Neural cell (in vitro differentiated cells): ENCODE measurements at regions not wholly inside any gene's neighbourhood (a gene's known extent, or its start where the extent isn't known, plus 50 kb on each side); places are given as distances from the start of the nearest gene placed in this dataset.

ENCODE experiments used
- H2AFZ ChIP-seq: fragments of 200-600, 300-800 bp; sonication (generic), shearing (Covaris generic); 2 replicates; pipeline ENCODE4 v1.6.0; 2014; ENCODE audit warnings: low read depth, mild to moderate bottlenecking, antibody characterized with exemption, low read length, moderate library complexity
- H3F3A ChIP-seq: fragments of 200-600 bp; shearing (Covaris generic); 2 replicates; pipeline ENCODE4 v1.6.1; 2016; ENCODE audit warnings: mild to moderate bottlenecking, moderate library complexity, mixed read lengths, antibody characterized with exemption, low read length; ENCODE audit not compliant: insufficient read depth, poor library complexity, severe bottlenecking
- H3K27ac ChIP-seq: fragments of 200-600, 300-800 bp; sonication (generic), shearing (Covaris generic); 2 replicates; pipeline ENCODE4 v1.5.1; 2014; ENCODE audit warnings: mild to moderate bottlenecking, low read length, moderate library complexity
- H3K27me3 ChIP-seq: fragments of 300-800, 200-600 bp; sonication (generic), shearing (Covaris generic); 2 replicates; pipeline ENCODE4 v1.6.0; 2014; ENCODE audit warnings: mild to moderate bottlenecking, low read depth, low read length, moderate library complexity; ENCODE audit not compliant: insufficient read depth
- H3K36me3 ChIP-seq: fragments of 300-800, 200-600 bp; sonication (generic), shearing (Covaris generic); 2 replicates; pipeline ENCODE4 v1.5.1; 2014; ENCODE audit warnings: mild to moderate bottlenecking, antibody characterized with exemption, low read length, moderate library complexity; ENCODE audit not compliant: insufficient read depth
- H3K4me2 ChIP-seq: fragments of 300-800, 200-600 bp; sonication (generic), shearing (Covaris generic); 2 replicates; pipeline ENCODE4 v1.6.0; 2014; ENCODE audit warnings: mild to moderate bottlenecking, low read length
- H3K4me3 ChIP-seq: fragments of 300-800, 200-600 bp; sonication (generic), shearing (Covaris generic); 2 replicates; pipeline ENCODE4 v1.5.1; 2014; ENCODE audit warnings: mild to moderate bottlenecking, low read length, moderate library complexity
- H3K79me2 ChIP-seq: fragments of 200-600 bp; shearing (Covaris generic); replicated peaks from 2 replicates; pipeline ENCODE4 v1.6.0; 2014; ENCODE audit warnings: mild to moderate bottlenecking, low read length, moderate library complexity; ENCODE audit not compliant: insufficient read depth
- H3K9ac ChIP-seq: fragments of 300-800, 200-600 bp; sonication (generic), shearing (Covaris generic); 2 replicates; pipeline ENCODE4 v1.6.1; 2016; ENCODE audit warnings: mild to moderate bottlenecking, low read length, mixed read lengths
- H3K9me2 ChIP-seq: fragments of 200-600 bp; shearing (Covaris generic); 2 replicates; pipeline ENCODE4 v1.6.1; 2016; ENCODE audit warnings: mild to moderate bottlenecking, low read length, mixed read lengths; ENCODE audit not compliant: insufficient read depth
- H3K9me3 ChIP-seq: fragments of 200-600, 300-800 bp; sonication (generic), shearing (Covaris generic); 2 replicates; pipeline ENCODE4 v1.6.1; 2016; ENCODE audit warnings: mild to moderate bottlenecking, mixed run types, low read length, moderate library complexity, mixed read lengths
- H4K20me1 ChIP-seq: fragments of 200-600 bp; shearing (Covaris generic); 2 replicates; pipeline ENCODE4 v1.6.1; 2016; ENCODE audit warnings: mild to moderate bottlenecking, mixed run types; ENCODE audit not compliant: insufficient read depth
- EP300 ChIP-seq: fragments of 450-650 bp; conservative IDR thresholded peaks from 2 replicates; pipeline ENCODE4 v1.6.1; 2014; ENCODE audit warnings: antibody characterized with exemption, mild to moderate bottlenecking, moderate library complexity; ENCODE audit not compliant: poor library complexity, severe bottlenecking
- EZH2 ChIP-seq: fragments of 200-600, 300-800 bp; shearing (Covaris generic), sonication (generic); IDR thresholded peaks from 2 replicates; pipeline ENCODE4 v1.6.1; 2014; ENCODE audit warnings: antibody characterized with exemption, low read length, borderline replicate concordance, mild to moderate bottlenecking; ENCODE audit not compliant: insufficient read depth, poor library complexity, severe bottlenecking
- MXI1 ChIP-seq: fragments of 450-650 bp; conservative IDR thresholded peaks from 2 replicates; pipeline ENCODE4 v1.6.1; 2014; ENCODE audit warnings: antibody characterized with exemption, mild to moderate bottlenecking; ENCODE audit not compliant: poor library complexity, severe bottlenecking
- POLR2AphosphoS5 ChIP-seq: IDR thresholded peaks from 2 replicates; pipeline ENCODE4 v1.6.1; 2012
- RAD21 ChIP-seq: fragments of 450-650 bp; conservative IDR thresholded peaks from 2 replicates; pipeline ENCODE4 v1.6.1; 2014; ENCODE audit warnings: antibody characterized with exemption, mild to moderate bottlenecking, moderate library complexity
- SMC3 ChIP-seq: fragments of 450-650 bp; conservative IDR thresholded peaks from 2 replicates; pipeline ENCODE4 v1.6.1; 2014; ENCODE audit warnings: antibody characterized with exemption, mild to moderate bottlenecking, moderate library complexity; ENCODE audit not compliant: poor library complexity
- TAF1 ChIP-seq: IDR thresholded peaks from 2 replicates; pipeline ENCODE4 v1.6.1; 2012; ENCODE audit warnings: low read depth
- TF ChIP-seq, protein P1 (sequence below): IDR thresholded peaks from 2 replicates; pipeline ENCODE4 v1.6.1; 2012; ENCODE audit warnings: borderline replicate concordance
- TF ChIP-seq, protein P2 (sequence below): fragments of 450-650 bp; IDR thresholded peaks from 2 replicates; pipeline ENCODE4 v1.5.1; 2014; ENCODE audit warnings: antibody characterized with exemption, mild to moderate bottlenecking, moderate library complexity; ENCODE audit not compliant: poor library complexity, severe bottlenecking

DNA sequence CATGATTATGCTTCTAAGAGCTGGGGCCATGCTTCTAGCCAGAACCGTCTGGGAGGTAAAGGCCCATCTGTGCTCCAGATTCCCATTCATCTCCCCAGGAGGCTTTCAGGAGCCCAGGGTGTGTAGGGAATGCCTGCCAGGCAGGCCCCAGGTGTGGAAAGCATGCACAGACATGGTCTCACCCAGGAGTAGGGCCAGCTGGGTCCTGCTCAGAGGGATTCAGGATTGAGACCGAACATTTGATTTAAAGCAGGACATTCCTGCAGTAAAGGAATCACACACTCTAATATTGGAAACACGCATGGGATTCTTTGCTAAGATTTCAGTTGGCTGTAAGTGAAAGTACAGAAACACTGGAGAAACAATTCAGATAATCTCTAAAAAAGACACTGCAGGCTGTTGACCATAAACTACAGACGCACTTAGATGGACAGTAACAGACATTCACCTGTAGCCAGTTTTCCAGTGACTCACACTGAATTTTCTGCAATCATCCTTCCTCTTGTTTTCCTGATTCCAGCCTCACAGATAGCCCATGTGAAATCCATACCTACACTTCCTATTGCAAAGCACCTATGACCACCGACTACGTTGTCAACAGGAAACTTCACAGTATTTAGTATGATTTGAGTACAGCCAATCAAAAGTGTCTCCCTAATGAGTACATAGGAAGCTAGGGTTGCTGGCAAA, 257.8 kb downstream of the TBC1D4 start:
- H4K20me1 ChIP-seq: no peaks in the 10 kb centered on the region
- H3K4me3 ChIP-seq: no peak overlapping the region
- no peak for TF ChIP-seq MXI1
- TF ChIP-seq, protein P1, sequence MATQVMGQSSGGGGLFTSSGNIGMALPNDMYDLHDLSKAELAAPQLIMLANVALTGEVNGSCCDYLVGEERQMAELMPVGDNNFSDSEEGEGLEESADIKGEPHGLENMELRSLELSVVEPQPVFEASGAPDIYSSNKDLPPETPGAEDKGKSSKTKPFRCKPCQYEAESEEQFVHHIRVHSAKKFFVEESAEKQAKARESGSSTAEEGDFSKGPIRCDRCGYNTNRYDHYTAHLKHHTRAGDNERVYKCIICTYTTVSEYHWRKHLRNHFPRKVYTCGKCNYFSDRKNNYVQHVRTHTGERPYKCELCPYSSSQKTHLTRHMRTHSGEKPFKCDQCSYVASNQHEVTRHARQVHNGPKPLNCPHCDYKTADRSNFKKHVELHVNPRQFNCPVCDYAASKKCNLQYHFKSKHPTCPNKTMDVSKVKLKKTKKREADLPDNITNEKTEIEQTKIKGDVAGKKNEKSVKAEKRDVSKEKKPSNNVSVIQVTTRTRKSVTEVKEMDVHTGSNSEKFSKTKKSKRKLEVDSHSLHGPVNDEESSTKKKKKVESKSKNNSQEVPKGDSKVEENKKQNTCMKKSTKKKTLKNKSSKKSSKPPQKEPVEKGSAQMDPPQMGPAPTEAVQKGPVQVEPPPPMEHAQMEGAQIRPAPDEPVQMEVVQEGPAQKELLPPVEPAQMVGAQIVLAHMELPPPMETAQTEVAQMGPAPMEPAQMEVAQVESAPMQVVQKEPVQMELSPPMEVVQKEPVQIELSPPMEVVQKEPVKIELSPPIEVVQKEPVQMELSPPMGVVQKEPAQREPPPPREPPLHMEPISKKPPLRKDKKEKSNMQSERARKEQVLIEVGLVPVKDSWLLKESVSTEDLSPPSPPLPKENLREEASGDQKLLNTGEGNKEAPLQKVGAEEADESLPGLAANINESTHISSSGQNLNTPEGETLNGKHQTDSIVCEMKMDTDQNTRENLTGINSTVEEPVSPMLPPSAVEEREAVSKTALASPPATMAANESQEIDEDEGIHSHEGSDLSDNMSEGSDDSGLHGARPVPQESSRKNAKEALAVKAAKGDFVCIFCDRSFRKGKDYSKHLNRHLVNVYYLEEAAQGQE: no peak
- TF ChIP-seq, protein P2, sequence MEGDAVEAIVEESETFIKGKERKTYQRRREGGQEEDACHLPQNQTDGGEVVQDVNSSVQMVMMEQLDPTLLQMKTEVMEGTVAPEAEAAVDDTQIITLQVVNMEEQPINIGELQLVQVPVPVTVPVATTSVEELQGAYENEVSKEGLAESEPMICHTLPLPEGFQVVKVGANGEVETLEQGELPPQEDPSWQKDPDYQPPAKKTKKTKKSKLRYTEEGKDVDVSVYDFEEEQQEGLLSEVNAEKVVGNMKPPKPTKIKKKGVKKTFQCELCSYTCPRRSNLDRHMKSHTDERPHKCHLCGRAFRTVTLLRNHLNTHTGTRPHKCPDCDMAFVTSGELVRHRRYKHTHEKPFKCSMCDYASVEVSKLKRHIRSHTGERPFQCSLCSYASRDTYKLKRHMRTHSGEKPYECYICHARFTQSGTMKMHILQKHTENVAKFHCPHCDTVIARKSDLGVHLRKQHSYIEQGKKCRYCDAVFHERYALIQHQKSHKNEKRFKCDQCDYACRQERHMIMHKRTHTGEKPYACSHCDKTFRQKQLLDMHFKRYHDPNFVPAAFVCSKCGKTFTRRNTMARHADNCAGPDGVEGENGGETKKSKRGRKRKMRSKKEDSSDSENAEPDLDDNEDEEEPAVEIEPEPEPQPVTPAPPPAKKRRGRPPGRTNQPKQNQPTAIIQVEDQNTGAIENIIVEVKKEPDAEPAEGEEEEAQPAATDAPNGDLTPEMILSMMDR: no peak
- TF ChIP-seq EP300: no peak
- TF ChIP-seq POLR2AphosphoS5: no peak
- no peak for TF ChIP-seq TAF1
- no peak for TF ChIP-seq RAD21
- TF ChIP-seq EZH2: no peak
- TF ChIP-seq SMC3: no peak
- no peaks in the 10 kb centered on the region for H3K36me3 ChIP-seq
- no peaks in the 10 kb centered on the region for H3F3A ChIP-seq
- H3K9me2 ChIP-seq: no peaks in the 10 kb centered on the region
- no peak overlapping the region for H3K9ac ChIP-seq
- H3K27ac ChIP-seq: no peak overlapping the region
- H3K9me3 ChIP-seq: no peaks in the 10 kb centered on the region
- no peaks in the 10 kb centered on the region for H3K79me2 ChIP-seq
- H2AFZ ChIP-seq: no peak overlapping the region
- H3K4me2 ChIP-seq: no peak overlapping the region
- no peaks in the 10 kb centered on the region for H3K27me3 ChIP-seq

DNA sequence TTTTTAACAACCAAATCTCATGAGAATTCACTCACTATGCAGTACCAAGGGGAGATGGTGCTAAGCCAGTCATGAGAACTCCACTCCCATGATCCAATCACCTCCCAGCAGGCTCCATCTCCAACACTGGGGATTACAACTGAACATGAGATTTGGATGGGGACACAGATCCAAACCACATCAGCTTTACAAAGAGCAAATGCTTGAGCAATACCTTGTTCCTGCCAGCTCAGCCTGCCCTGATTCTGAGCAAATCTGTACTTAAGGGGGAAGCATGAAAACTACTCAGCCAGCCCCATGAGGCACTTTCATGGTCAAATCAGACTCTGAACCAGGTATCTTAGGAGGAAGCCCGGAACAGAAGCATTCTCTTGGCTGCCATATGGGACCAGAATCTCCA, 259.9 kb downstream of the TBC1D4 start:
- TF ChIP-seq SMC3 (no peak), EP300 (no peak), MXI1 (no peak), POLR2AphosphoS5 (no peak), EZH2 (no peak), TAF1 (no peak), RAD21 (no peak)
- TF ChIP-seq, protein P2: no peak
- TF ChIP-seq, protein P1: no peak
- Histone ChIP-seq H3K9ac (no peak overlapping the region), H3F3A (peaks cover 4% of the 10 kb centered on the region), H3K4me2 (no peak overlapping the region), H3K9me3 (no peaks in the 10 kb centered on the region), H3K27ac (no peak overlapping the region), H4K20me1 (no peaks in the 10 kb centered on the region), H3K27me3 (no peaks in the 10 kb centered on the region), H3K36me3 (no peaks in the 10 kb centered on the region), H3K4me3 (no peak overlapping the region), H3K79me2 (no peaks in the 10 kb centered on the region), H3K9me2 (no peaks in the 10 kb centered on the region), H2AFZ (no peak overlapping the region)
